IPS-20b (cell line): ENCODE measurements at regions not wholly inside any gene's neighbourhood (a gene's known extent, or its start where the extent isn't known, plus 50 kb on each side); places are given as distances from the start of the nearest gene placed in this dataset.

Experiments
- H3K27ac ChIP-seq: one replicate; pipeline ENCODE4 v1.5.1; 2013; ENCODE audit warnings: low read length
- H3K27me3 ChIP-seq: 2 replicates; pipeline ENCODE4 v1.6.1; 2013; ENCODE audit warnings: mild to moderate bottlenecking, low read length, inconsistent platforms; ENCODE audit not compliant: insufficient read depth
- H3K36me3 ChIP-seq: 2 replicates; pipeline ENCODE4 v1.6.1; 2013; ENCODE audit warnings: low read depth, mild to moderate bottlenecking, inconsistent platforms, low read length, moderate library complexity; ENCODE audit not compliant: insufficient read depth
- H3K4me1 ChIP-seq: 2 replicates; pipeline ENCODE4 v1.6.1; 2013; ENCODE audit warnings: mild to moderate bottlenecking, control low read depth, inconsistent platforms, low read length, moderate library complexity; ENCODE audit not compliant: insufficient read depth
- H3K4me3 ChIP-seq: 2 replicates; pipeline ENCODE4 v1.5.1; 2013; ENCODE audit warnings: mild to moderate bottlenecking, low read length, inconsistent platforms
- H3K9ac ChIP-seq: 2 replicates; pipeline ENCODE4 v1.6.1; 2013; ENCODE audit warnings: low read depth, mild to moderate bottlenecking, inconsistent platforms, low read length, moderate library complexity
- H3K9me3 ChIP-seq: 2 replicates; pipeline ENCODE4 v1.6.1; 2013; ENCODE audit warnings: mild to moderate bottlenecking, low read depth, low read length, inconsistent platforms; ENCODE audit not compliant: insufficient read depth

DNA sequence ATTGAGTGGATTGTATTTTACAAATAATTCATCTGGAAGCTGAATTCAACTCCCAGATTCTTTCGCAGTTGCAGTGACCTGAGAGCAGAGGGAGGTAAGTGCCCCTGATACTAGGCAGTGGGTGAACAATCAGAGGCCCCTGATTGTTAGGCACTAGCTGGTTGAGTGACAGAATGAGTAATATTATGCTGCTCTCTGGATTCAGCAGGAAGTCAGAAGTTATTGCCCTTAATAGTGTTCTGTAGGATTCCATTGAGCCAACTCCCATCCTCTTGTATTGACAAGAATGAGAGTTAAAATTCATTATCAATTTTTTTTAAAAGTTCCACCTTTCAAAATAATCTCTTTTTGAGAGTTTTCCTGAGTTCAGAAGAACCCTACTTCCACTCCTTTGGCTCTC lies 301.2 kb downstream of the DTWD2 start:
- Histone ChIP-seq H3K27me3 (no peaks in the 10 kb centered on the region), H3K9ac (no peak overlapping the region), H3K9me3 (no peaks in the 10 kb centered on the region), H3K4me1 (no peaks in the 10 kb centered on the region), H3K27ac (no peak overlapping the region), H3K4me3 (no peak overlapping the region), H3K36me3 (no peaks in the 10 kb centered on the region)

DNA sequence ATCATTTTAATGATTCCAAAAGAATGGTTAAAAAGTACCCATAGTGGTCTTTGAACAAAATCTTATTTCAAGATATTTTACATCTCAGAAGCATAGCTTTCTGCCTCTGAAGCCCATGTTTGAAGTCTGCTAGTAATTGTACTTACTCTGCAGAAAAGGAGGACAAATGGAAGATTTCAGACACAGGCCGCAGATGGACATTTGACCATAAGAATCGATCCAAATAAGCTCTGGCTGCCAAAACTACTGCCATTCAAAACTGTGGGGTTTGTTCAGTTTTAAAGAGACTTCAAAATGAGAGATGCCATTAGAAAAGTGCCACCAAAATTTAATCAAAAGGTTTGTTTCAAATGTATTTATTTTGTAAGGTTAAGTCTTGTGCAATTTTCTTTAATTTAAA lies 306.7 kb downstream of the DTWD2 start:
- Histone ChIP-seq H3K27ac (no peak overlapping the region), H3K9me3 (no peaks in the 10 kb centered on the region), H3K36me3 (no peaks in the 10 kb centered on the region), H3K4me3 (no peak overlapping the region), H3K27me3 (no peaks in the 10 kb centered on the region), H3K9ac (no peak overlapping the region), H3K4me1 (no peaks in the 10 kb centered on the region)

DNA sequence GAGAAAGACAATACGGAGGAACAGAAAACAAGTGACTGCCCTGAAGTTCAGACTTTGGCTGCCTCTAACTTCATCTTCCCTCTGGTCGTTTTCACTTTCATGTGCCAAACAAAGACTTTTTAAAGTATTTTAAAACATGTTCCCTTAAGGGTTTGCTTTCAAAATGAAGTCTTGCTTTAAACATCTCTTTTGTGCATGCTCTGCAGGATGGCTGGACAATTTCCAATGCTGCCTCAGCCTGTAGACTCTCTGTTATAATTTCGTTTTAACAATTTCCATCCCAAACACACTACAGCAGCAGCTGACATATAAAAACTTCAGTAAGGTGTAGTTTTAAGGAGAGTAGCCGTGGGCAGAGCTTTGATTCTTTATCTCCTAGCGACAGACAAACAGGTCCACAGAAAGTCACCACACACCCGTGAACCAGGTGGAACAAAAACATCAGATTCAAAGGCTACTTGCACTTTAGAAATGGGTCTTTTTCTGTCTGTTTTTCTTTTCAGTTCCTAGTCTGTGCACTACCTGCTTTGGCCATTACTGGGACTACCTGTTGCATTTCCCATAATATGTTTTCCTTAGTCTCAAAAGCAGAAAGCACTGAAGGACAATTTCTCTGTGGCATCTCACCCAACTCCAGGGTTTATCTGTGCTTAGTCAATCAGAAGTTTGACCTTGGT lies 308.9 kb downstream of the DTWD2 start:
- H3K27ac ChIP-seq = no peak overlapping the region
- H3K27me3 ChIP-seq = no peaks in the 10 kb centered on the region
- H3K4me1 ChIP-seq = no peaks in the 10 kb centered on the region
- no peaks in the 10 kb centered on the region for H3K36me3 ChIP-seq
- H3K4me3 ChIP-seq = no peak overlapping the region
- H3K9ac ChIP-seq = no peak overlapping the region
- no peaks in the 10 kb centered on the region for H3K9me3 ChIP-seq

DNA sequence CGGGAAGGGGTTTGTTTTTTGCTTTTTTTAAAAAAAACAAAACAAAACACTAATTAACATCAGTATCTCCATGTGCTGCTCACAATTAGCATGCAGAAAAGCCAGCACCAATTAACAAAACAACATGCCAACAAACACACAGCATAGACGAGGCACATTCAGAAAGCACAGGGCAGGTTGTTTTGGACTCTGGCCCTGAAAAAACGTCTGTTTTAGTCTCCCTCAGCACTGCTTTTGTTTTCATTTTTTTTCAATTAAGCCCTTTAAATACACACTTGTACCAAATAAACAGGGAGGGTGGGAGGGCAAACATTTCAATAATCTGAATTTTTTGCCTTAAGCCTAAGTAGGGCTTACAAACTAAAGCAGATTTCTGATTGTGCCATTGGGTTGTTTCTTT lies 309.6 kb downstream of the DTWD2 start:
- H3K36me3 ChIP-seq = no peaks in the 10 kb centered on the region
- no peak overlapping the region for H3K9ac ChIP-seq
- no peaks in the 10 kb centered on the region for H3K27me3 ChIP-seq
- peaks cover 5% of the 10 kb centered on the region; the same call in 1 of the 2 replicates for H3K9me3 ChIP-seq
- no peak overlapping the region for H3K27ac ChIP-seq
- H3K4me1 ChIP-seq = no peaks in the 10 kb centered on the region
- no peak overlapping the region for H3K4me3 ChIP-seq

DNA sequence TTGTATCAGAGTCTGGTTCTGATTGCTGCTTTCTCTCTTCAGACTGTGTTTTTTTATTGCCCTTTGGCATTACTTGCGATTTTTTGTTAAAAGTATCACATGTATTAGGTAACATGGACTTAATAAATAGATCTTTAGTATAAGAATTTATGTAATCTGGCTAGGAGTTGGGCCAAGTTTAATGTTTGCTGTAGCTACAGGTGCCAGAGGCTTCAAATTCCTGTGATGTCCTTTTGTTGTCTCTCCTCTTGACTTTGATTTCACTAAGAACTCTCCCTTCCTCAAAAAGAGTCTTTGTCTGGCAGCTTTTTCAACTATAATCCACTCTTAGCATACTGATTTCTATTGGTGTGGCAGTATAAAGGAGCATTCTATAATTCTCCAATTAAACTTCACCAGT lies 313.1 kb downstream of the DTWD2 start:
- H3K9me3 ChIP-seq = peaks cover 7% of the 10 kb centered on the region; the same call in 1 of the 2 replicates
- H3K27ac ChIP-seq = no peak overlapping the region
- no peaks in the 10 kb centered on the region for H3K36me3 ChIP-seq
- no peaks in the 10 kb centered on the region for H3K27me3 ChIP-seq
- no peaks in the 10 kb centered on the region for H3K4me1 ChIP-seq
- H3K9ac ChIP-seq = no peak overlapping the region
- H3K4me3 ChIP-seq = no peak overlapping the region

DNA sequence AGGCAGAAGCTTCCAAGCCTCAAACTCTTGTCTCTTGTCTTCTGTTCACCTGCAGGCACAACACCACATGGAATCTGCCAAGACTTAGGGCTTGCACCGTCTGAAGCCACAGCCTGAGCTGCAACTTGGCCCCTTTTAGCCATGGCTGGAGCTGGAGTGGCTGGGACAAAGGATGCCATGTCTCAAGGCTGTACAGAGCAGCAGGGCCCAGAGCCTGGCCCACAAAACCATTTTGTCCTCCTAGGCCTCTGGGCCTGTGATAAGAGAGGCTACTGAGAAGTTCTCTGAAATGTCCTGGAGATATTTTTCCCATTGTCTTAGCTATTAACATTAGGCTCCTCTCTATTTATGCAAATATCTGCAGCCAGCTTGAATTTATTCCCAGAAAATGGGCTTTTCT lies 330.8 kb downstream of the DTWD2 start:
- Histone ChIP-seq H3K4me3 (no peak overlapping the region), H3K9me3 (peaks cover 51% of the 10 kb centered on the region), H3K27me3 (no peaks in the 10 kb centered on the region), H3K27ac (no peak overlapping the region), H3K9ac (no peak overlapping the region), H3K4me1 (no peaks in the 10 kb centered on the region), H3K36me3 (no peaks in the 10 kb centered on the region)

DNA sequence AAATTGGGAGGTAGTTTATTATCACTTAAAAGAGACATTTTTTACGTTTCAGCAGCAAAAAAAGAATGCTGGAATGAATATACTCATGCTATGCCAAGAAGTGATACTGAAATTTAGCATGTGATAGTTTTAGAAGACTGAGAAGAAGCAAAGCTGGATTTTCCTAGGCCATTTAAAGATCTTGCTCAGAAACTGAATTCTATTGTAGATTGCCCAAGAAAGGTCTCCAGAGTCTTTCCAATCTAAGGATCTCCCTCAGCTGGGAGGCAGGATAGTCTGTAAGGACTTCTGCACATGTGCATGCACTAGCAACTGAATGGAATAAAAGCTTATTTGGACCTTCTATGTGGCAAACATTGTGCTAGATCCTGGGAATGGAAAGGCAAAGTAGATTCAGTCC lies 334.5 kb downstream of the DTWD2 start:
- peaks cover 31% of the 10 kb centered on the region for H3K9me3 ChIP-seq
- no peak overlapping the region for H3K4me3 ChIP-seq
- H3K9ac ChIP-seq = no peak overlapping the region
- H3K27ac ChIP-seq = no peak overlapping the region
- H3K27me3 ChIP-seq = no peaks in the 10 kb centered on the region
- no peaks in the 10 kb centered on the region for H3K4me1 ChIP-seq
- no peaks in the 10 kb centered on the region for H3K36me3 ChIP-seq

GRCh38 chr5:118653183-118653582 lies 335.2 kb downstream of the DTWD2 start:
- Histone ChIP-seq H3K4me3 (no peak overlapping the region), H3K9me3 (peaks cover 24% of the 10 kb centered on the region), H3K9ac (no peak overlapping the region), H3K27me3 (no peaks in the 10 kb centered on the region), H3K36me3 (no peaks in the 10 kb centered on the region), H3K27ac (no peak overlapping the region), H3K4me1 (no peaks in the 10 kb centered on the region)

DNA sequence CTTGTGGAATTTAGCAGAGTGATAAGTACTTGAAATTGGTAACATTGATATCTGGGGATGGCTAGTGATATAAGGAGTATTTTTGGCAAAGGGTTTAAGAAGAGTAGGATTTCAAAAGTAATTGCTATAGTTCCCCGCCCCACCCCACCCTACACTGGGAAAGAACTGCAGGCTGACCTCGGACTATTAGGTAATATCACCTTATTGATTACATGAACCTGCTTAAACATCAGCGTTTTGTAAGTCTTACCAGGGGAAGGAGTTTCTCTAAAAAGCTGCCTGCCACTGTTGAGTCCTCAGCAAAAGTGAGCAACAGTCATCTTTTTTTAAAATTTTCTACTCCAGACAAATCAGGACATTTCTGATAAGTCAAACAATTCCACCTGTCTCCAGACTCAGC lies 337.3 kb downstream of the DTWD2 start:
- Histone ChIP-seq H3K9me3 (peaks cover 3% of the 10 kb centered on the region; the same call in 1 of the 2 replicates), H3K27me3 (no peaks in the 10 kb centered on the region), H3K4me3 (no peak overlapping the region), H3K4me1 (no peaks in the 10 kb centered on the region; the same call in 1 of the 2 replicates), H3K36me3 (no peaks in the 10 kb centered on the region), H3K27ac (no peak overlapping the region), H3K9ac (no peak overlapping the region)

GRCh38 chr5:118647587-118647986 lies 340.8 kb downstream of the DTWD2 start:
- H3K9ac ChIP-seq = no peak overlapping the region
- no peaks in the 10 kb centered on the region; the same call in 1 of the 2 replicates for H3K4me1 ChIP-seq
- H3K27me3 ChIP-seq = no peaks in the 10 kb centered on the region
- H3K9me3 ChIP-seq = no peaks in the 10 kb centered on the region
- no peaks in the 10 kb centered on the region for H3K36me3 ChIP-seq
- H3K4me3 ChIP-seq = no peak overlapping the region
- H3K27ac ChIP-seq = no peak overlapping the region

DNA sequence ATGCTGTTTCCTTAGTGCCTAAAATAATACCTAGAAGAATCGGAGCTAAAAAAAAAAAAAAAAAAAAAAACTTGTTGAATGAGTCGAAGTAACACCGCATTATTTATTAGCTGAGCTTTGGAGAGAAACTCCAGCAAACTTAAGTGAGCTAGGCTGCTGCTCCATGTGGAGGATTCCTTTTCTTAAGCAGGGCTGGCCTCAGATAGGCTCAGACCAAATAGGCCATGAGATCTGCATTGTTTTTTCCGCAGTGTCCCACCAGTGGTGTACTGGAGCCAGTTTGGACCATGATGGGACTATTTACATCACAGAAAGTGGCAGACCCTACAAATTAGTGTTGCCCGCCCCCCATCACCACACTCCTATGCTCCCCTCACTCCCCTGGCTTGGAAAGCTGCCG lies 341.4 kb downstream of the DTWD2 start:
- no peak overlapping the region for H3K4me3 ChIP-seq
- H3K9ac ChIP-seq = no peak overlapping the region
- no peaks in the 10 kb centered on the region for H3K36me3 ChIP-seq
- H3K27ac ChIP-seq = no peak overlapping the region
- H3K4me1 ChIP-seq = no peaks in the 10 kb centered on the region; the same call in 1 of the 2 replicates
- H3K9me3 ChIP-seq = no peaks in the 10 kb centered on the region
- H3K27me3 ChIP-seq = no peaks in the 10 kb centered on the region

DNA sequence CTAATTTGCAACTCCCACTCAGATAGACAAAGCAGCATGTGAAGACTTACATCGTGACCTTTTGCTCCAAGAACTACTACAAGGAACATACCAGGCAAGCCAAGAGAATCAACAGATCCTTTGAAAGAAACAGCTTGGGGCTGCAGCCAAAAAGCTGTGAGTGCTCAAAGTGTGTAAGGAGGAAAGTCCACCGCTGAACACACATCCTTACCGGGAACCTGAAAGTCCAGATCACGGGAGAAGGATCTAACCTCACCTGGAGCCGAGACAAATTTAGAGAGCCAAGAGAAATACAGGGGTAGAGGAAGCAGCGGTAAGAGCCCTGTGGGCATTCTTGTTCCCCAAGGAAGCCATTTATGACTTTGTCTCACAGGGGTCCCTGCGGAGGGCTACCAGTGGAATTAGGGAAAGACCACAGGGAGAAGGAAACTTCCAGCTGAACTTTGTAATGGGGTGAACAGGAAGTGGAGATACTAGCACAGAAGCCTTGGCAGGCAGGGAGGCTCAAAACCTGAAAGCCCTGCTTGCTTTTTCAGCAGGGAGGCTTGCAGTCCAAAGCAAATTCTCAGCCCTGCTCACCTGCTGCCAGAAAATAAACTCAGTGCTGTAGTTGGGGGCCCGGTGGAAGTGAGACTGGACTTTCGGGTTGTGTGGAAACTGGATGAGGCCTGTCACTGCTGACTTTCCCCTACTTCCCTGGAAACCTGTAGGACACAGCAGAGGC lies 350.2 kb downstream of the DTWD2 start:
- Histone ChIP-seq H3K9me3 (no peaks in the 10 kb centered on the region), H3K27ac (no peak overlapping the region), H3K36me3 (no peaks in the 10 kb centered on the region), H3K27me3 (no peaks in the 10 kb centered on the region), H3K4me1 (no peaks in the 10 kb centered on the region), H3K9ac (no peak overlapping the region), H3K4me3 (no peak overlapping the region)
